Smooth muscle cell (in vitro differentiated cells): ENCODE measurements at regions not wholly inside any gene's neighbourhood (a gene's known extent, or its start where the extent isn't known, plus 50 kb on each side); places are given as distances from the start of the nearest gene placed in this dataset.
"Not testable (repeated sequence)": the region's sequence is repeated elsewhere in the genome, so short reads cannot be mapped to it uniquely, and the experiment has no call there.

Source experiments
- DNase-seq: peaks from one replicate; lab custom pipeline; 2025; ENCODE audit not compliant: unreplicated experiment; lab: John Stamatoyannopoulos, UW
- H2AFZ ChIP-seq: fragments of 200-600 bp; sonication (generic); 2 replicates; pipeline ENCODE4 v1.6.0; 2016; ENCODE audit warnings: antibody characterized with exemption, low read depth, mild to moderate bottlenecking
- H3F3A ChIP-seq: fragments of 200-600 bp; sonication (generic); 2 replicates; pipeline ENCODE4 v1.6.0; 2017; ENCODE audit warnings: antibody characterized with exemption, low read depth
- H3K27ac ChIP-seq: fragments of 200-600 bp; sonication (generic); 2 replicates; pipeline ENCODE4 v1.5.1; 2016; ENCODE audit warnings: low read depth, mild to moderate bottlenecking
- H3K27me3 ChIP-seq: fragments of 200-600 bp; sonication (generic); 2 replicates; pipeline ENCODE4 v1.6.1; 2016; ENCODE audit warnings: low read depth, mild to moderate bottlenecking
- H3K36me3 ChIP-seq: fragments of 200-600 bp; sonication (generic); 2 replicates; pipeline ENCODE4 v1.5.1; 2016; ENCODE audit warnings: low read depth
- H3K4me1 ChIP-seq: fragments of 200-600 bp; sonication (generic); 2 replicates; pipeline ENCODE4 v1.5.1; 2016; ENCODE audit warnings: low read depth
- H3K4me2 ChIP-seq: fragments of 200-600 bp; sonication (generic); 2 replicates; pipeline ENCODE4 v1.6.0; 2016; ENCODE audit warnings: mild to moderate bottlenecking
- H3K4me3 ChIP-seq: fragments of 200-600 bp; sonication (generic); 2 replicates; pipeline ENCODE4 v1.5.1; 2016; ENCODE audit warnings: mild to moderate bottlenecking
- H3K79me2 ChIP-seq: fragments of 200-600 bp; sonication (generic); 2 replicates; pipeline ENCODE4 v1.6.0; 2016; ENCODE audit warnings: low read depth, mild to moderate bottlenecking
- H3K9ac ChIP-seq: fragments of 200-600 bp; sonication (generic); 2 replicates; pipeline ENCODE4 v1.6.0; 2016; ENCODE audit warnings: low read depth
- H3K9me3 ChIP-seq: fragments of 200-600 bp; sonication (generic); replicated peaks from 2 replicates; pipeline ENCODE4 v1.5.1; 2016; ENCODE audit warnings: low read depth
- H4K20me1 ChIP-seq: fragments of 200-600 bp; sonication (generic); 2 replicates; pipeline ENCODE4 v1.6.0; 2016; ENCODE audit warnings: low read depth
- CTCF ChIP-seq: fragments of 200-600 bp; sonication (generic); IDR thresholded peaks from 2 replicates; pipeline ENCODE4 v1.5.1; 2017; ENCODE audit warnings: borderline replicate concordance, mild to moderate bottlenecking, antibody characterized with exemption; ENCODE audit not compliant: insufficient read depth, poor library complexity, severe bottlenecking
- WGBS: methylation state at CpG from one replicate; pipeline ENCODE4 v1.1.7; 2016; ENCODE audit warnings: low lambda C conversion rate; 5-methylcytosine and 5-hydroxymethylcytosine counted together

- Histone ChIP-seq H3F3A (no peaks in the 10 kb centered on the region), H3K4me2 (no peak overlapping the region), H3K27me3 (peaks cover 42% of the 10 kb centered on the region), H3K79me2 (no peaks in the 10 kb centered on the region), H3K4me3 (no peak overlapping the region), H3K9ac (no peak overlapping the region), H4K20me1 (no peaks in the 10 kb centered on the region), H3K27ac (no peak overlapping the region), H3K9me3 (no peaks in the 10 kb centered on the region), H3K4me1 (no peaks in the 10 kb centered on the region), H2AFZ (no peak overlapping the region), H3K36me3 (no peaks in the 10 kb centered on the region)
- no peak for TF ChIP-seq CTCF
- no peak for DNase-seq
- 90% methylated on average over 6 of the region's 6 CpGs for WGBS
Observed at GRCh38 chr10:84600947-84601346, 272.6 kb downstream of the CCSER2 start.

GRCh38 chr10:84602543-84602942, 274.2 kb downstream of the CCSER2 start:
- H3K4me2 ChIP-seq, H3K27ac ChIP-seq, H3K9ac ChIP-seq, H3K9me3 ChIP-seq, H3K4me3 ChIP-seq, H4K20me1 ChIP-seq, H3K36me3 ChIP-seq, DNase-seq, H3K79me2 ChIP-seq, H2AFZ ChIP-seq, H3K4me1 ChIP-seq, H3F3A ChIP-seq: not testable (repeated sequence)
- 20% methylated on average over 1 of the region's 14 CpGs for WGBS
- H3K27me3 ChIP-seq, result peaks cover 43% of the 10 kb centered on the region

GRCh38 chr10:84603971-84604370, 275.6 kb downstream of the CCSER2 start:
- H3K4me2 ChIP-seq, result no peak overlapping the region
- no peak overlapping the region for H3K9ac ChIP-seq
- WGBS, result 57% methylated on average over 2 of the region's 2 CpGs
- peaks cover 50% of the 10 kb centered on the region for H3K27me3 ChIP-seq
- no peak overlapping the region for H3K27ac ChIP-seq
- no peaks in the 10 kb centered on the region for H4K20me1 ChIP-seq
- TF ChIP-seq CTCF, result no peak
- H3K9me3 ChIP-seq, result no peaks in the 10 kb centered on the region
- no peaks in the 10 kb centered on the region for H3K79me2 ChIP-seq
- H2AFZ ChIP-seq, result no peak overlapping the region
- H3K36me3 ChIP-seq, result no peaks in the 10 kb centered on the region
- no peaks in the 10 kb centered on the region for H3F3A ChIP-seq
- no peak overlapping the region for H3K4me3 ChIP-seq
- no peak for DNase-seq
- H3K4me1 ChIP-seq, result peaks cover 6% of the 10 kb centered on the region

GRCh38 chr10:84605802-84606201, 277.4 kb downstream of the CCSER2 start:
- Histone ChIP-seq H3K27me3 (peaks cover 58% of the 10 kb centered on the region), H3K79me2 (no peaks in the 10 kb centered on the region), H3F3A (no peaks in the 10 kb centered on the region), H3K36me3 (no peaks in the 10 kb centered on the region), H4K20me1 (no peaks in the 10 kb centered on the region), H3K9ac (no peak overlapping the region), H2AFZ (no peak overlapping the region), H3K4me3 (no peak overlapping the region), H3K4me2 (no peak overlapping the region), H3K9me3 (no peaks in the 10 kb centered on the region), H3K27ac (no peak overlapping the region), H3K4me1 (peaks cover 6% of the 10 kb centered on the region)
- TF ChIP-seq CTCF, result no peak
- DNase-seq, result no peak
- WGBS, result 73% methylated on average over 6 of the region's 6 CpGs
